K562 (cell line): ENCODE measurements at regions not wholly inside any gene's neighbourhood (a gene's known extent, or its start where the extent isn't known, plus 50 kb on each side); places are given as distances from the start of the nearest gene placed in this dataset.

Experiments
- CBX8 ChIP-seq: fragments of 200-600 bp; sonication (generic); IDR thresholded peaks from 2 replicates; pipeline ENCODE4 v1.6.1; 2012; ENCODE audit warnings: borderline replicate concordance, mixed run types, low read depth, mild to moderate bottlenecking, moderate library complexity, mixed read lengths, low read length, control low read depth, inconsistent platforms; ENCODE audit not compliant: poor library complexity, severe bottlenecking; ENCODE audit errors: extremely low read depth
- ESRRB ChIP-seq: fragments of 250-450 bp; sonication (Bioruptor Pico); IDR thresholded peaks from 2 replicates; pipeline ENCODE4 v1.5.0; 2020; ENCODE audit warnings: mild to moderate bottlenecking, moderate library complexity, borderline replicate concordance
- MXI1 ChIP-seq: IDR thresholded peaks from 2 replicates; pipeline ENCODE4 v1.6.1; 2011; ENCODE audit warnings: low read depth, mild to moderate bottlenecking, improper control_type of control experiment, low read length
- NFRKB ChIP-seq: fragments of 450-650 bp; IDR thresholded peaks from 2 replicates; pipeline ENCODE4 v1.6.1; 2016; ENCODE audit warnings: low read depth
- PHF20 ChIP-seq: fragments of 450-650 bp; IDR thresholded peaks from 2 replicates; pipeline ENCODE4 v1.6.1; 2018; ENCODE audit not compliant: partially characterized antibody
- RBM22 ChIP-seq: fragments of 200-400 bp; formaldehyde crosslinking; IDR thresholded peaks from 2 replicates; pipeline ENCODE4 v1.6.1; 2018; ENCODE audit warnings: low read length, low read depth; ENCODE audit not compliant: poor library complexity, severe bottlenecking
- YY1 ChIP-seq, 3 experiments: IDR thresholded peaks; 2 replicates each; pipeline ENCODE4 v1.6.1; 2011; ENCODE audit warnings: low read length in 2 of 3, mild to moderate bottlenecking in 2 of 3, moderate library complexity in 2 of 3, borderline replicate concordance in 1 of 3, control low read depth in 1 of 3, low read depth in 1 of 3; ENCODE audit not compliant: insufficient read depth in 3 of 3, insufficient replicate concordance in 2 of 3, control insufficient read depth in 1 of 3, insufficient read length in 1 of 3; ENCODE audit errors: extremely low read depth in 1 of 3
- TF ChIP-seq, protein P1 (sequence below), 3 experiments: IDR thresholded peaks in 2 of 3; conservative IDR thresholded peaks in 1 of 3; 2 replicates each; pipeline ENCODE4 v1.5.1; 2011 to 2012; ENCODE audit warnings: low read length in 3 of 3, mild to moderate bottlenecking in 3 of 3, control low read depth in 2 of 3, improper control_type of control experiment in 1 of 3, inconsistent platforms in 1 of 3, low read depth in 1 of 3, mixed read lengths in 1 of 3, moderate library complexity in 1 of 3; ENCODE audit not compliant: insufficient read depth in 2 of 3

- TF ChIP-seq RBM22 (no peak), PHF20 (no peak), ESRRB (CRISPR knock-in tag) (no peak), NFRKB (no peak), YY1 (IDR thresholded peaks at IDR 0.05; ENCODE audit: borderline replicate concordance in 1 of 3, control insufficient read depth in 1 of 3, extremely low read depth in 1 of 3, insufficient read depth in 3 of 3, insufficient read length in 1 of 3, insufficient replicate concordance in 2 of 3, low read depth in 1 of 3, low read length in 2 of 3) (no peak), MXI1 (no peak), CBX8 (no peak)
- TF ChIP-seq, protein P1, sequence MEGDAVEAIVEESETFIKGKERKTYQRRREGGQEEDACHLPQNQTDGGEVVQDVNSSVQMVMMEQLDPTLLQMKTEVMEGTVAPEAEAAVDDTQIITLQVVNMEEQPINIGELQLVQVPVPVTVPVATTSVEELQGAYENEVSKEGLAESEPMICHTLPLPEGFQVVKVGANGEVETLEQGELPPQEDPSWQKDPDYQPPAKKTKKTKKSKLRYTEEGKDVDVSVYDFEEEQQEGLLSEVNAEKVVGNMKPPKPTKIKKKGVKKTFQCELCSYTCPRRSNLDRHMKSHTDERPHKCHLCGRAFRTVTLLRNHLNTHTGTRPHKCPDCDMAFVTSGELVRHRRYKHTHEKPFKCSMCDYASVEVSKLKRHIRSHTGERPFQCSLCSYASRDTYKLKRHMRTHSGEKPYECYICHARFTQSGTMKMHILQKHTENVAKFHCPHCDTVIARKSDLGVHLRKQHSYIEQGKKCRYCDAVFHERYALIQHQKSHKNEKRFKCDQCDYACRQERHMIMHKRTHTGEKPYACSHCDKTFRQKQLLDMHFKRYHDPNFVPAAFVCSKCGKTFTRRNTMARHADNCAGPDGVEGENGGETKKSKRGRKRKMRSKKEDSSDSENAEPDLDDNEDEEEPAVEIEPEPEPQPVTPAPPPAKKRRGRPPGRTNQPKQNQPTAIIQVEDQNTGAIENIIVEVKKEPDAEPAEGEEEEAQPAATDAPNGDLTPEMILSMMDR (IDR thresholded peaks at IDR 0.05 in 2 of 3, conservative IDR thresholded peaks at IDR 0.05 in 1 of 3; ENCODE audit: insufficient read depth in 2 of 3, low read depth in 1 of 3, low read length in 3 of 3), result no peak
Measured at GRCh38 chr1:208462761-208463160, 218.6 kb upstream of the PLXNA2 start.
